GM19023 (cell line): ENCODE measurements at regions not wholly inside any gene's neighbourhood (a gene's known extent, or its start where the extent isn't known, plus 50 kb on each side); places are given as distances from the start of the nearest gene placed in this dataset.
"Not testable (repeated sequence)": the region's sequence is repeated elsewhere in the genome, so short reads cannot be mapped to it uniquely, and the experiment has no call there.

Experiments
- ATAC-seq: cut with Tn5 transposase; IDR thresholded peaks from one replicate; pipeline ENCODE4 v1.9.1; 2021; ENCODE audit warnings: mild to moderate bottlenecking, moderate library complexity; ENCODE audit not compliant: unreplicated experiment

DNA sequence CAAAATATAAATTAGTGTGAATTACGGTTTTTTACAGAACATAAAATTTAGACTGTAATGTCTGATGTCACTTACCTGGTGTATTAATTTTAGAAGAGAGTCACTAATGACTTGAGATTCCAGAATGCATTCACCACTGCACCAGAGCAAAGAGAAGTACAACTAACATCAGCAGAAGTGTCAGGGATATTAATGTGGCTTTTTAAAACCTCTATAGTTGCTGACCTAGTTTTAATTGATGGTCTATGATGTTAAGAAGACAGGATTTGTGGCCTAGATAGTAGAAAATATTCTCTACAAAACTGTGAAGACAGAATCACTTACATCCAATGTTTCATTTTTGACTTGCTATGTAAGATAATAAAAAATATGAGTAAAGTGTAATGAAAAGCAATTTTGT, 1181.6 kb downstream of the RAPGEF2 start:
- ATAC-seq = no peak

DNA sequence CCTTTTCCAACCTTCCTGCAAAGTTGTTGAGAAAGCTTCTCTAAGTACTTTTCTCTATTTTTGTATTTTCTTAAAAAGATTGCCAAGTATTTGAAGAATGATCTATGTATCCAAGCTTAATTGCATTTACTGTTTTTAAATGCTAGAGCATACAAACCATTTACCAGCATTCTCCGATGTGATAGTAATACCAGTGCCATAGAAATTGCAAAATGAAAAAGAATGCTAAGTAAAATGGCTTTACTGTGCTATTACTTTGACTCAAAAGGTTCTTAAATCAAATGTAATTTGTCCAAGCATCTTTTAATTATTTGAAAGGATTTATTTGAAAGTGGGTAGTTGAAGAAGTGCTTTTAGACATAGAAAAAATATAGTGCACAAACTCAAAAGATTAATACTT, 1183.2 kb downstream of the RAPGEF2 start:
- ATAC-seq = no peak

DNA sequence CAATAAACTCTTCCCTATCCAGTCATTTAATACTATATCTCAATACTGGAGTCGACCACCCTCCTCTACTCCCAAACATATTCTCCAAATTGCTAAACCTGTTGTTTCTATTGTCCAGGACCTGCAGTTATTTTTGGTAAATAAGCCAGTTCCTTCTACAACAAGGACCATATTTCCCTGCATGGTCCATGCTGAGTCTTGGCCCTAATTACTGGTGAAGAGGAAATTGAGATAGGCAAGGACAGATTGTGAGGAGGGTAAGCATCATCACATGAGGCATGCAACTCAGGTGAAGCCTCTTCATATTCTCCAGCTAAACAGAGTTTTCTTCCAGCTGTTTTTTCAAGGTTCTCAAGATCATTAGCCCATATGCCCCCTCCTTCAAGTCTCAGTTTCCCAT, 1193.6 kb downstream of the RAPGEF2 start:
- ATAC-seq = no peak

GRCh38 chr4:160299177-160299576, 1196.3 kb downstream of the RAPGEF2 start:
- no peak for ATAC-seq

DNA sequence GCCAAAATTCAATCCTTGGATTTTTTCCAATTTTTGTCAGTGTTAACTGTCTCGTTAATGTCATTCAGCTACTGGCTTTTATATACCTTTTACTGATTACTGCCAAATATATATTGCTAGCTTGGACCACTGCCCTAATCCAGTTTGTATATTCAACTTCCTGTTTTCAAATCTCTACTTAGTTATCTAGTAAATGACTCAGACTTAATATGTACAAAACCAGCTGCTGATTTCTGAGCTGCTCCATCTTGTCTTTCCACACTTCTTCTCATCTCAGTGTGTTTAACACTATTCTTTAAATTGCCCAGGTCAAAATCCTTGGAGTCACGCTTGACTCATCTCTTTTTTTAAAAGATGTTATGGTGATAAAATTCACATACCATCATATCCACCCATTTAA, 1196.7 kb downstream of the RAPGEF2 start:
- ATAC-seq = no peak

- no peak for ATAC-seq
Observed at GRCh38 chr4:160316036-160316435, 1213.2 kb downstream of the RAPGEF2 start.

- no peak for ATAC-seq
Observed at GRCh38 chr4:160318567-160319220, 1215.8 kb downstream of the RAPGEF2 start.

GRCh38 chr4:160319221-160319867, 1216.5 kb downstream of the RAPGEF2 start:
- no peak for ATAC-seq

GRCh38 chr4:160319868-160320260, 1217.0 kb downstream of the RAPGEF2 start:
- no peak for ATAC-seq

DNA sequence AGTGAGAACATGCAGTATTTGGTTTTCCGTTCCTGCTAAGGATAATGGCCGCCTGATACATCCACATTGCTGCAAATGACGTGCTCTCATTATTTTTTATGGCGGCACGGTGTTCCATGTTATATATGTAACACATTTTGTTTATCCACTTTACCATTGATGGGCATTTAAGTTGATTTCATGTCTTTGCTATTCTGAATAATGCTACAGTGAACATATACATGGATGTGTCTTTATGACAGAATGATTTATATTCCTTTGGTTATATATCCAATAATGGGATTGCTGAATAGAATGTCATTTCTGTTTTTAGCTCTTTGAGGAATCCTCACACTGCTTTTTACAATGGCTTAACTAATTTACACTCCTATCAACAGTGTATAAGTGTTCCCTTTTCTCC, 1223.2 kb downstream of the RAPGEF2 start:
- no peak for ATAC-seq

DNA sequence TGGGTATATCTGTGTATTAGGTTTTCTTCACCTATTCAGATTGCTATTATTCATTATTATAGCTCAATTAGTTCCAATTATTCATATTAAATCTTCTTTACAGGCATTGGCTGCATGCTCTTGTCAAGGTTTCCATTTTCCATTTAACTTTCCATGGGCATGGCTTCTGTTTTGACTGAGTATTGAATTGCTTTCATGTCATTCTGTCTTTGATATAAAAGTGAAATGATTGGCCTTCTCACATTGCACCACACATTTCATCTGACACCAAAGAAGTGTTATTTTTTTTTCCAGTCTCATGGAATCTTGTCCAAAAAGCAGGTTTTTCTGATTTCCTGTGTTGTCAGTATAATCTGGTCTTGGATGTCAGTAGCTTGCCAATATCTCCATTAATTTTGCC, 1244.3 kb downstream of the RAPGEF2 start:
- no peak for ATAC-seq

DNA sequence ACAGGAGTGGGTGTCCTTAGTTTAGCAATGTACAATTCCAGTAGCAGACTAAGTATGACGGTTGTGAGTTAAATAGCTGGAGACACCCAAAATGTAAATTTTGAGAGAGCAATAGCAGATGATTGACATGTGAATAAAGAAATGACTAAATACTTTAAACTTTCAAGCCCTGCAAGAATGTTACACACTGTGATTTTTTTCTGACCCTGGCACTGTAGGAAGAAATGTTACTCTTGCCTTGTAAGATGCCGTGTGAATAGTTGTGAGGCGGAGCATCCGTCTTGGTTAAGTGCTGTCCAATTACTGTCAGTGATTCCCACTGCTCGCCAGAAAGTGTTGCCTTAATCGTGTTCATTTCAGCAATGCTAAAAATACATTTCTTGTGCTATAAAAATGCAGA, 1248.1 kb downstream of the RAPGEF2 start:
- ATAC-seq = no peak

DNA sequence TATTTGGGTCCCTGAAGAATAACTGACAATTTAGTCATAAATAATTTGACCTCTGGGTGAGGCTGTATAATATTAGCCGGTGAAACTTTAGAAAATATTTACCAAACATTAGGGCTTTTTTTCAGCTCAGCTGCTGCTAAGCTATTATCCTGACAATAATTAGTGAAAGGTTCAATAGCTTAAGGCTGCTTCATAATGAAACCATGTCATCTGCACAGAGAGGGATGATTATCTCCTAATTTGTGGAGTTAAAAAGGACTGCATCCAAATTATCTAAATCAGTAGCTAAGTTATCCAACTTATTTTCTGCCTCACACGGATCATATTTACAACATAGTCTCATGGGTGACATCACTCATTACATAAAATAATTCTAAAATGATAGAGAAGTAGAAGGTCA, 1249.8 kb downstream of the RAPGEF2 start:
- no peak for ATAC-seq

- ATAC-seq = no peak
Observed at GRCh38 chr4:160353548-160353947, 1250.7 kb downstream of the RAPGEF2 start.

DNA sequence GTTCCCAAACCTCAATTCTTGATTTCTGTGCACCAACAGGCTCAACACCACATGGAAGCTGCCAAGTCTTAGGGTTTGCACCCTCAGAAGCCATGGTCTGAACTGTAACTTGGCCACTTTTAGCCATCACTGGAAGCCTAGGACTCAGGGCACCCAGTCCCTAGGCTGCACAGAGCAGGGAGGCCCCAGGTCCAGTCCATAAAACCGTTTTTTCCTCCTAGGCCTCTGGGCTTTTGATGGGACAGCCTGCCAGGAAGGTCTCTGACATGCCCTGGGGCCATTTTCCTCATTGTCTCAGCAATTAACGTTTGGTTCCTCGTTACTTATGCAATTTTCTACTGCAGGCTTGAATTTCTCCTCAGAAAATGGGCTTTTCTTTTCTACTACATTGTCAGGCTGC, 1259.6 kb downstream of the RAPGEF2 start:
- ATAC-seq = no peak

DNA sequence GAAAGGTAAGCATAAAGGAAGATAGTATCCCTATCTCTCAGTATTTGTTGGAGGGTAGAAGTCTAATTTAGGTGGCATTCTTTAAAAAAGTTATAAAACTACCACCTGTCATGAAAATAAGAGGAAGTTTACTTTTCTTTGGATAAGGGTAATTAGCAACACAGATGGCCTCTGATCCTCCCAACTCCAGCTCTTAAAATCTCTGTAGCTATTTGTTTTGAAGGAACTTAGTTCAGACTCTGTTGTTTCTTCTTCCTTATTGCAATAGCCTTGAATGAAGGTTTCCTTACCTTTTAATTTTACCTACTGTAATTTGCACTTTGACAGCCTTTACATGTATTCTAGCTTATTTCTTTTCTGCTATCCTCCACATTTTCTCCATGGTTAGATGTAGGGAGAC, 1261.3 kb downstream of the RAPGEF2 start:
- no peak for ATAC-seq

- ATAC-seq = not testable (repeated sequence)
Observed at GRCh38 chr4:160364665-160365064, 1261.8 kb downstream of the RAPGEF2 start.

- ATAC-seq = not testable (repeated sequence)
Observed at GRCh38 chr4:160365383-160365782, 1262.5 kb downstream of the RAPGEF2 start.

DNA sequence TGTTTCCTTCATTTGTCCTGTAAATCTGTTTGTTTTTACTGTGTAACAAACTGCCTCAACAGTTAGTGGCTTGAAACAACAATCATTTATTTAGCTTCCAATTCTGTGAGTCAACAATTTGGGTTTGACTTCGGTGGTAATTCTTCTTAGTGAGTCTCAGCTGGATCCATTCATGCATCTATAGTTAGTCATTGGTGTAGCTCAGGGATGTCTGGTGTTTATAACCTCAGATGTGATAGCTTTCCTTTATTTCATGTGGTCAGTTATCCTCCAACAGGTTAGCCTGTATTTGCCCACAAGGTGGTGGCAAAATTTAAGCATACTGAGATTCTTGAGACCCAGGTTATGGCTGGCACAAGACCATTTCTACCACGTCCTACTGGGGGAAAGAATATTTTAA, 1267.2 kb downstream of the RAPGEF2 start:
- no peak for ATAC-seq

DNA sequence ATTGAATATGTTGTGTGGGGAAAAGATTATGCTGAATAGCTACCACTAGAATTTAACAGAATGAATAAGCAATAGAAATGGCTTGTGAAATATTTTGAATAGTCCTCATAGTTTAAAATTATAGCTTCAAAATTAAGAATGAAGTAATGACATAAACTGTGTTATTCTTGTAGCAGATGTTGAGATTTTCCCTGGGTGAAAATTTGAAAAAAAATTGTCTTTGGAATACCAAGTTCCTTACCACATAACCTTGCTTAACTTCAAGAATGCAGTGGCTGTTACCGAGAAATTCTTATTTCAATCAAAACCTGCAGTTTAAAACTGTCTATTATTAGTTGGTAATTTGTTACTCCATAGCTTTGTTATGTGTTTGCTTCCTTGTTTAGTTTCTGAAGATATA, 1268.6 kb downstream of the RAPGEF2 start:
- ATAC-seq = no peak

DNA sequence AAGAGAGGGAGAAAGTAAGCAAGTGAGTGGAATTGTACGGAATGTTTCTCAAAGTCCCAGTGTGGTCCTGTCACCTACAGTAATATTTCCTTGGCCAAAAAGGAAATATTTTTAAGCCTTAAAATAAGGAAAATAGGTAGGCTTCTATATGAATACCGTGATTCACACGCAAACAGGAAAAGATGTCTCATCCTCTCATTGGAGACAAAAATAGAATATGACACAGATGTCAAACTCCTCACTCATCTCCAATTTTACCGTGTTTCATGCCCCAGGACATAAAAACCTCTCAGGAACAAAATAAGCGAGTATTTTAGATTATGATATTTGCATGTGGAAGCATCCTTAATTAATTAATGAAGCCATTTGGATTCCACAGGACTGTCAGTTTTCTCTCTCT, 1269.5 kb downstream of the RAPGEF2 start:
- ATAC-seq = no peak

DNA sequence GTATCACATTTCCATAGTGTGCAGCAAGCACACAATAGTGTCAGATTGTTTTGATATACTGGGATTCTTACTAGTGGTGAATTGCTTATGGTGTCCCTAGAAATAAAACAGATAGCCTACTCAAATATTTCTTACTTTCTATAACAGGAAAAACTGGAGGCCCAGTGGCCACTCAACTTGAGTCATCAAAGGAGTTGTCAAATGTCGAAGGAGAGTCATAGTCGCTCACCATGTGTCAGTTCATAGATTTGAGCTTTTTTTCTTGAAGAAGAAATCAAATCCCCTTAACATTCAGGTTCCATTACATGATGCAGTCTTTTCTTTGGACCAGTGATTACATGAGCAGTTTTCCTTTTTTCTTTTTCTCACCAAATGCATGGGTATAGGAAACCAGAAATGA, 1271.0 kb downstream of the RAPGEF2 start:
- ATAC-seq = no peak
